HCT116 (cell line): ENCODE measurements at regions not wholly inside any gene's neighbourhood (a gene's known extent, or its start where the extent isn't known, plus 50 kb on each side); places are given as distances from the start of the nearest gene placed in this dataset.

Source experiments
- EGR1 ChIP-seq: IDR thresholded peaks from 2 replicates; pipeline ENCODE4 v1.6.1; 2012; ENCODE audit warnings: low read depth
- ELF1 ChIP-seq: IDR thresholded peaks from 2 replicates; pipeline ENCODE4 v1.6.1; 2012; ENCODE audit warnings: low read depth, borderline replicate concordance
- EZH2 ChIP-seq: fragments of 200-600 bp; sonication (generic); IDR thresholded peaks from 2 replicates; pipeline ENCODE4 v1.6.1; 2017; ENCODE audit warnings: antibody characterized with exemption, mixed run types
- EZH2phosphoT487 ChIP-seq: fragments of 200-600 bp; IDR thresholded peaks from 2 replicates; pipeline ENCODE4 v1.6.1; 2018; ENCODE audit warnings: antibody characterized with exemption, borderline replicate concordance
- POLR2A ChIP-seq: IDR thresholded peaks from 2 replicates; pipeline ENCODE4 v1.7.0; 2011; ENCODE audit warnings: borderline replicate concordance; ENCODE audit not compliant: insufficient read depth, insufficient read length; ENCODE audit errors: extremely low read depth
- POLR2AphosphoS5 ChIP-seq: IDR thresholded peaks from 2 replicates; pipeline ENCODE4 v1.6.1; 2011; ENCODE audit warnings: mild to moderate bottlenecking, low read depth, low read length, moderate library complexity
- SRF ChIP-seq: IDR thresholded peaks from 2 replicates; pipeline ENCODE4 v1.6.1; 2012; ENCODE audit warnings: low read depth
- ZNF274 ChIP-seq: fragments of 200-500 bp; sonication (Bioruptor generic); IDR thresholded peaks from 2 replicates; pipeline ENCODE4 v1.6.1; 2014; ENCODE audit warnings: mild to moderate bottlenecking, low read depth, low read length, inconsistent platforms
- TF ChIP-seq, protein P1 (sequence below), 3 experiments: fragments of 200-600 bp in 1 of 3; sonication (generic) in 1 of 3; IDR thresholded peaks in 2 of 3; conservative IDR thresholded peaks in 1 of 3; 2 replicates each; pipeline ENCODE4 v1.5.1; 2012 to 2017; ENCODE audit warnings: low read depth in 2 of 3, low read length in 2 of 3, antibody characterized with exemption in 1 of 3, borderline replicate concordance in 1 of 3, control low read depth in 1 of 3, mild to moderate bottlenecking in 1 of 3, mixed read lengths in 1 of 3, mixed run types in 1 of 3, moderate library complexity in 1 of 3; ENCODE audit not compliant: insufficient read depth in 1 of 3
- TF ChIP-seq, protein P2 (sequence below): IDR thresholded peaks from 2 replicates; pipeline ENCODE4 v1.6.1; 2012; ENCODE audit warnings: low read depth

DNA sequence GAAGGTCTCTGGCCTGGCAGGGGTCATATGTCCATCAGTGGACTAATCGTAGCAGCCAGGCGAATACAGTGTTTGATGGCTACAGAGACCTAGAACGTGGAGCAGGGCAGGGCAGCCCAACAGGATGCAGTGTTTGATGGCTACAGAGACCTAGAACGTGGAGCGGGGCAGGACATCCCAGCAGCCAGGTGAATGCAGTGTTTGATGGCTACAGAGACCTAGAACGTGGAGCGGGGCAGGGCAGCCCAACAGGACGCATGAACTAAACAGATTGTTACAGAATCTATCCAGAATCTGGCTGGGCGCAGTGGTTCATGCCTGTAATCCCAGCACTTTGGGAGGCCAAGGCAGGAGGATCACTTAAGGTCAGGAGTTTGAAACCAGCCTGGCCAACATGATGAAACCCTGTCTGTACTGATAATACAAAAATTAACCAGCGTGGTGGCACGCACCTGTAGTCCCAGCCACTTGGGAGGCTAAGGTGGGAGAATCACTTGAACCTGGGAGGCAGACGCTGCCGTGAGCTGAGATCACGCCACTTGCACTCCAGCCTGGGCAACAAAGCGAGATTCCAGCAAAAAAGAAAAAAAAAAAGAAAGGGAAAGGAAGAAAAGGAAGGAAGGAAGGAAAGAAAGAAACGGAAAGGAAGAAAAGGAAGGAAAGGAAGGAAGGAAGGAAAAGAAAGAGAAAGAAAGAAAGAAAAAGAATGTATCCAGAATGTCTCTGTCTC is 65.2 kb upstream of the RPH3AL start:
- TF ChIP-seq, protein P1, sequence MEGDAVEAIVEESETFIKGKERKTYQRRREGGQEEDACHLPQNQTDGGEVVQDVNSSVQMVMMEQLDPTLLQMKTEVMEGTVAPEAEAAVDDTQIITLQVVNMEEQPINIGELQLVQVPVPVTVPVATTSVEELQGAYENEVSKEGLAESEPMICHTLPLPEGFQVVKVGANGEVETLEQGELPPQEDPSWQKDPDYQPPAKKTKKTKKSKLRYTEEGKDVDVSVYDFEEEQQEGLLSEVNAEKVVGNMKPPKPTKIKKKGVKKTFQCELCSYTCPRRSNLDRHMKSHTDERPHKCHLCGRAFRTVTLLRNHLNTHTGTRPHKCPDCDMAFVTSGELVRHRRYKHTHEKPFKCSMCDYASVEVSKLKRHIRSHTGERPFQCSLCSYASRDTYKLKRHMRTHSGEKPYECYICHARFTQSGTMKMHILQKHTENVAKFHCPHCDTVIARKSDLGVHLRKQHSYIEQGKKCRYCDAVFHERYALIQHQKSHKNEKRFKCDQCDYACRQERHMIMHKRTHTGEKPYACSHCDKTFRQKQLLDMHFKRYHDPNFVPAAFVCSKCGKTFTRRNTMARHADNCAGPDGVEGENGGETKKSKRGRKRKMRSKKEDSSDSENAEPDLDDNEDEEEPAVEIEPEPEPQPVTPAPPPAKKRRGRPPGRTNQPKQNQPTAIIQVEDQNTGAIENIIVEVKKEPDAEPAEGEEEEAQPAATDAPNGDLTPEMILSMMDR (IDR thresholded peaks at IDR 0.05 in 2 of 3, conservative IDR thresholded peaks at IDR 0.05 in 1 of 3; ENCODE audit: borderline replicate concordance in 1 of 3, insufficient read depth in 1 of 3, low read depth in 2 of 3, low read length in 2 of 3): no peak
- TF ChIP-seq POLR2AphosphoS5 (no peak), POLR2A (no peak), ZNF274 (no peak), EZH2 (no peak), SRF (no peak), EZH2phosphoT487 (no peak), ELF1 (no peak), EGR1 (no peak)
- TF ChIP-seq, protein P2, sequence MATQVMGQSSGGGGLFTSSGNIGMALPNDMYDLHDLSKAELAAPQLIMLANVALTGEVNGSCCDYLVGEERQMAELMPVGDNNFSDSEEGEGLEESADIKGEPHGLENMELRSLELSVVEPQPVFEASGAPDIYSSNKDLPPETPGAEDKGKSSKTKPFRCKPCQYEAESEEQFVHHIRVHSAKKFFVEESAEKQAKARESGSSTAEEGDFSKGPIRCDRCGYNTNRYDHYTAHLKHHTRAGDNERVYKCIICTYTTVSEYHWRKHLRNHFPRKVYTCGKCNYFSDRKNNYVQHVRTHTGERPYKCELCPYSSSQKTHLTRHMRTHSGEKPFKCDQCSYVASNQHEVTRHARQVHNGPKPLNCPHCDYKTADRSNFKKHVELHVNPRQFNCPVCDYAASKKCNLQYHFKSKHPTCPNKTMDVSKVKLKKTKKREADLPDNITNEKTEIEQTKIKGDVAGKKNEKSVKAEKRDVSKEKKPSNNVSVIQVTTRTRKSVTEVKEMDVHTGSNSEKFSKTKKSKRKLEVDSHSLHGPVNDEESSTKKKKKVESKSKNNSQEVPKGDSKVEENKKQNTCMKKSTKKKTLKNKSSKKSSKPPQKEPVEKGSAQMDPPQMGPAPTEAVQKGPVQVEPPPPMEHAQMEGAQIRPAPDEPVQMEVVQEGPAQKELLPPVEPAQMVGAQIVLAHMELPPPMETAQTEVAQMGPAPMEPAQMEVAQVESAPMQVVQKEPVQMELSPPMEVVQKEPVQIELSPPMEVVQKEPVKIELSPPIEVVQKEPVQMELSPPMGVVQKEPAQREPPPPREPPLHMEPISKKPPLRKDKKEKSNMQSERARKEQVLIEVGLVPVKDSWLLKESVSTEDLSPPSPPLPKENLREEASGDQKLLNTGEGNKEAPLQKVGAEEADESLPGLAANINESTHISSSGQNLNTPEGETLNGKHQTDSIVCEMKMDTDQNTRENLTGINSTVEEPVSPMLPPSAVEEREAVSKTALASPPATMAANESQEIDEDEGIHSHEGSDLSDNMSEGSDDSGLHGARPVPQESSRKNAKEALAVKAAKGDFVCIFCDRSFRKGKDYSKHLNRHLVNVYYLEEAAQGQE: no peak
